HG03025 (cell line): ENCODE measurements at regions not wholly inside any gene's neighbourhood (a gene's known extent, or its start where the extent isn't known, plus 50 kb on each side); places are given as distances from the start of the nearest gene placed in this dataset.
"Not testable (repeated sequence)": the region's sequence is repeated elsewhere in the genome, so short reads cannot be mapped to it uniquely, and the experiment has no call there.

Experiments
- ATAC-seq: cut with Tn5 transposase; IDR thresholded peaks from one replicate; pipeline ENCODE4 v1.9.1; 2021; ENCODE audit warnings: mild to moderate bottlenecking, moderate library complexity; ENCODE audit not compliant: unreplicated experiment, low FRiP score

GRCh38 chr7:84746353-84746752 is 440.5 kb downstream of the SEMA3D start:
- ATAC-seq: no peak

DNA sequence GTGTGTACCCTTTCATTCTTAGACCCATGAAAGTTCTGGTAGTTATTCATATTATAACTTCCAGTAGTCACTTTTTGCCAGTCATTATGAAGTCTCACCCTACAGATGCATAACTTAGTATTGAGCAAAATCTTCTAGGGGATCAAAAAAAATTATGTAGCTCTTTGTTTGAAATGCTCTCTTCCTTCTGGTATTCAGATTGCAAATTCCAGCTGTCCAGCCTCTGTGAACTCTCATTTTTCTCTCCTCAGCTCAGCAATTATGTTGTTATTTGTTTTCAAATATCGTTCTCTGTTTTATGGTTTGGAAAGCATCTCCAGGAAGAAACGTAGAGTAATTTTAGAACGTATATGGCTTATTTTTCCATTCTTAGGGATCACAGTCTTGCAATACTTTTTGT is 442.5 kb downstream of the SEMA3D start:
- no peak for ATAC-seq

- ATAC-seq: no peak
These were observed 448.2 kb downstream of the SEMA3D start for GRCh38 chr7:84738583-84739150.

- ATAC-seq: no peak
These were observed 451.2 kb downstream of the SEMA3D start for GRCh38 chr7:84735677-84736076.

DNA sequence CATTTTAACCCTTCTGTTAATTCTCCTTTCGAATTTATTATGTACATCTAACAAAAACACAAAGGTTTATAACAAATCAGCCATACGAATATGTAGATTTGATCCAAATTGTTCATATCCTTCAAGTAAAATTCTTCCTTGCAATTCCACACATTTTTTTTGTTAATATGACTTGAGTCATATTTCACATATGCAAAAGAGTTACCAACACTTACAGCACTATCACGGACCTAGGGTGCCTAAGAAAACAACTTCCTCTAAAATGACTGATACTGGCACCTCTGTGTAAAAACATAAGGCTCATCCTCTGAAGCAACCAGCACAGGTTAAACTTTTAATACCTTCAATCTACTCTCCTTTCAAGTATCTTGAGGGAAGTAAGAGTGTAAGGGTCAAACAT is 451.8 kb downstream of the SEMA3D start:
- ATAC-seq: no peak

- not testable (repeated sequence) for ATAC-seq
These were observed 452.9 kb downstream of the SEMA3D start for GRCh38 chr7:84733976-84734375.

DNA sequence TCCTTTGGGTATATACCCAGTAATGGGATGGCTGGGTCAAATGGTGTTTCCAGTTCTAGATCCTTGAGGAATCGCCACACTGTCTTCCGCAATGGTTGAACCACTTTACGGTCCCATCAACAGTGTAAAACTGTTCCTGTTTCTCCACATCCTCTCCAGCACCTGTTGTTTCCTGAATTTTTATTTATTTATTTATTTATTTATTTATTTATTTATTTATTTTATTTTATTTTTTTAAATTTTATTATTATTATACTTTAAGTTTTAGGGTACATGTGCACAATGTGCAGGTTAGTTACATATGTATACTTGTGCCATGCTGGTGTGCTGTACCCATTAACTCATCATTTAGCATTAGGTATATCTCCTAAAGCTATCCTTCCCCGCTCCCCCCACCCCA is 456.0 kb downstream of the SEMA3D start:
- ATAC-seq: not testable (repeated sequence)

- no peak for ATAC-seq
These were observed 457.6 kb downstream of the SEMA3D start for GRCh38 chr7:84729284-84729683.

DNA sequence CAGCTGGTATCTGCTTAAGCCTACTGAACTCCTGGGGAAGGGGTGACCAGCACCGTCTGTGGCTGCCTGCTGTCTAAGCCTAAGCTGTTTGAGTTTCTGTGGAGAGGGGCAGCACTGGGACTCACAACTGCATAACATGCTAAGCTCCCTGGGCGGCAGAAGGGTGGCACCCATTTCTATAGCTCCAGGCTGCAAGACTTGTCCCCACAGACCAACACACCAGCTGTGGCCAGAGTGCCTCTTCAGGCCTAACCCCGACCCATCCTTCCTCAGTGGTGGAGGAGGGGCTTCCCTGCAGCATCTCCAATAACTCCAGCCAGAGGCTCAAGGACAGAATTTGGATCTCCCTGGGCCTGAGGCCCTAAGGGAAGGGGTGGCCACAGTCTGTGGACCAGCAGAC is 464.1 kb downstream of the SEMA3D start:
- no peak for ATAC-seq

DNA sequence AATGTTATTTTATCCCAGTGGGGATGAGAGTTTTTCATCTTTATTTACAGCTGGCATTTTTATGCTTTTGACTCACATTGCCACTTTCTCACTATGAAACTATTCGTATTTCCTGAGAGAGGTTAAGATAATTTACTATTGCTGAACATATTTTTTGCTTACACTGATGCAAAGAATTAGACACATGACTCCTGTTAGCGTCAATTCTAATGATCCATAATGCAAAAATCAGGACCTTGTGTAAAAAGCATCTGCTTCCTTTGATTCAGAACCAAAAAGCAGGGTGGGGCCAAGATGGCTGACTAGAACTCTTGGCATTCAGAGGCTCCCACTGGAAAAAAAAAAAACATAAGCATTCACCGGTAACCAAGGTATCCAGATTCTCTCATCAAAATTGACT is 464.8 kb downstream of the SEMA3D start:
- no peak for ATAC-seq

DNA sequence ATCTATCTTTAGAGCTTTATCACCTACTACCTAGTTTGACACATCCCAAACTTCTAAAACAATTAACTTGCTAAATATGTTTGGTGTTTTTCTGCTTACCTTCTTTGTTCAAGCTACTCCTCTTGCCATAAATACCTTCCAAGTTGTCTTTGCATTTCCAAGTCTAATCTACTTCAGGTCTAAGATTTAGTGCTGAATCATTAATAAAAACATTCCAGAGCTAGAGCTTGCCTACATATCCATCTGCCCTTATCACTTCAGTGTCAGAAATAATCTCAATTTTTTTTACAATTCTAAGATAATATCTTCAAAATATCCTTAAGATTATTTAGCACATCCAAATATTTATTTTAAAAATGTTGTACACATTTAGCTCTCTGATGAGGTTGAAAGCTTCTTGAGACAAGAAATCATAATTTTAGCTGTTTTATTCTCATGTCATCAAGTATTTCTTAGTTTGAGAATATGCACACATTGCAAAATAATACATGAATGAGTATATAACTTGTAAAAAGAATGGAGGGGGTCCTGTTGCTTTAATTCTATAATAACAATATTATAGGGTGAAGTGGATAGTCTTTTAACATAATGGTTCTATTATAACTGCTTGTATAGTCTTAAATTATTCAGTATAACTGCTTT is 466.3 kb downstream of the SEMA3D start:
- no peak for ATAC-seq

DNA sequence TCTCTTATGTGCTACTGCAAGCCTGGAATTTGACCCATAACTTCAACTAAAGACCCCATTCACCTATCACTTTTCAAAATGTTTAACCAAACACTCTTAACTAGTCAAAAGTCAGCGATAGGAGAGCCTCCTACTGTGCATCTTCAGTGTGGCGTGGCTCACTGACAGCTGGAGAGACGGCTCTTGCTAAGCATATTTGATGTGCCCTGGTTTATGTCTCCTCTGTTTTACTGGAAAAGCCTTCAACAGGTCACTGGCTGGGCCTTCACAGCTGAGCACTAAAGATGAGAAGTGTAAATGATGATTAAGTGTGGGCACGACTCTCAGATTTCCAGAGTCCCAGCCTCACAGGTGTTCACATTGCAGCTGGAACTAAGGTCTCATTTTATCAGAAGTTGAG is 472.1 kb downstream of the SEMA3D start:
- no peak for ATAC-seq

DNA sequence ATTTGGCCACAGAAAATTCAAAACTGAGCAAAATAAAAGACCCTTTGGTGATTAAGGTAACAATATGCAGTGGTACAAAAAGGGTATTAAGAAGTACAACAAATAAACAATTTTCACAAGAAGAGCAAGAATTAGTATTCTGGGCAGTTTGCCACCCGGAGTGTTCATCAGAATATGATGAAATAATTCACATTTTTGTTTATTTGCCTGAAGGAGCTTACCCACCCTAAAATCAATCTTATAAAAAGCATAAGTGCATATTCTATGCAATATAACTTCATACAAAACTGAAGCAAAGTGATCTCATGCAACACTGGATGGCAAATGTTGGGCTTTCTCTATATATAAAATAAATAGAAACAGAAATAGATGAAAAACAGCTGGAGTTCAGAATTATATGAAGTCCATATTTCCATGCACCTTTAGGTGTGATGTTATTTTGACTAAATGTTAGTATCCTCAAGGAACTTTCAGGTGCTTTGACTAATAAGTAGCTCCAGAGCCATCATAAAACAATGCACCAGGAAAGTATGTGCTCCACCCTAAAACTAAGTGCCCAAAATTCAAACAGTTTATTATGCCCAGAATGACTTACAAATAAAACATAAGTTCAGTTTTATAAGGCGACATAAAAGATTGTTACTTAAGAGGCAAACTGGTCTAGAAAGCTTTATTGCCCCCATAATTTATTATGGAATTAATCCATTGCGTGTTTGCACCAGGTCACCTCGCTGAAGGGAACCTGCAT is 474.3 kb downstream of the SEMA3D start:
- ATAC-seq: no peak

DNA sequence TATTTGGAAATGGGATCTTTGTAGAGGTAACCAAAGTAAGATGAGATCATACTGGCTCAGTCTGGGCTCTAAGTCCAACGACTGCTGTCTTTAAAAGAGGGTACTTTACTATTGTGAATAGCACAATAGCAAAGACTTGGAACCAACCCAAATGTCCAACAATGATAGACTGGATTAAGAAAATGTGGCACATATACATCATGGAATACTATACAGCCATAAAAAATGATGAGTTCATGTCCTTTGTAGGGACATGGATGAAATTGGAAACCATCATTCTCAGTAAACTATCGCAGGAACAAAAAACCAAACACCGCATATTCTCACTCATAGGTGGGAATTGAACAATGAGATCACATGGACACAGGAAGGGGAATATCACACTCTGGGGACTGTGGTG is 476.3 kb downstream of the SEMA3D start:
- not testable (repeated sequence) for ATAC-seq

DNA sequence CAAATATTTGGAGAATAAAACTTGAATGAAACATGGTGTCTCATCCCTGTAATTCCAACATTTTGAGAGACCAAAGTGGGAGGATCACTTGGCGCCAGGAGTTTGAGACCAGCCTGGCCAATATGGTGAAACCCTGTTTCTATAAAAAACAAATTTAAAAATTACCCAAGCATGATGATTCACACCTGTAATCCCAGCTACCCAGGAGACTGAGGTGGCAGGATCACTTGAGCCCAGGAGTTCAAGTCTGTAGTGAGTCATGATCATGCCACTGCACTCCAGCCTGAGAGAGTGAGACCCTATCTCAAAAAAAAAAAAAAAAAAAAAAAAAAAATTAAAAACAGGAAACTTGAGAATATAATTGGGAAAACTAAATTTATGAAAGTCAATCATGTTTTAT is 481.1 kb downstream of the SEMA3D start:
- ATAC-seq: no peak

DNA sequence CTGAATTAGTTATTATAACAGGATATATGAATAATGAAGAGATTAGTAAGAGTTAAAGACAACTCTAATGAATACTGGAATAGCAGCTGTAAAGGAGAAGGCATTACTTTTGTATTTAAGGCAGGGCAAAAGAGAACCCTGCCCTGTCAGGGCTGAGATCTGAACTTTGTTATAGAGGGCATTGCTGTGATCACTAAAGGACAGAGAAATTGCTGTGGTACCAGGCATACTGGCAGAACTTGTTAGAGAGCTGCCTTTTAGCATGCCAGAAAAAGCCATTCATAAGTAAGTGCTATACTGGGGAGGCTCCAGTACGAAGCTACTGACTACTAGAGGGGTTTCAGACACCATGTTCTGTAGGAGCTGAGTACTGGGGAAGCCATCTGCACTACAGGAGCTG is 481.8 kb downstream of the SEMA3D start:
- ATAC-seq: no peak

DNA sequence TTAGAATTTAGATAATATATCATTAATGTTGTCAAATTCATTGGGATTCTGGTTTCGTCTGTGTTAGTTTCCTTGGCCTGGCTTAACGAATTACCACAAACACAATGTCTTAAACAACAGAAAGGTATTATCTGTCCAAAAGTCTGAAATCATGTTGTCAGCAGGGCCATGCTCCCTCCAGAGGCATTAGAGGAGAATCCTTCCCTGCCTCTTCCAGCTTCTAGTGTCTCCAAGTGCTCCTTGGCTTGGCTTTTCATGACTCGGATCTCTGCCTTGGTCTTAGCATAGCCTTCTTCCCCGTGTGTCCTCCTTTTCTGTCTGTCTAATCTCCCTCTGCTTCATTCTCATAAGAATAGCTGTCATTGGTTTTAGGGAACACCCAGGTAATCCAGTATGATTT is 482.5 kb downstream of the SEMA3D start:
- no peak for ATAC-seq

DNA sequence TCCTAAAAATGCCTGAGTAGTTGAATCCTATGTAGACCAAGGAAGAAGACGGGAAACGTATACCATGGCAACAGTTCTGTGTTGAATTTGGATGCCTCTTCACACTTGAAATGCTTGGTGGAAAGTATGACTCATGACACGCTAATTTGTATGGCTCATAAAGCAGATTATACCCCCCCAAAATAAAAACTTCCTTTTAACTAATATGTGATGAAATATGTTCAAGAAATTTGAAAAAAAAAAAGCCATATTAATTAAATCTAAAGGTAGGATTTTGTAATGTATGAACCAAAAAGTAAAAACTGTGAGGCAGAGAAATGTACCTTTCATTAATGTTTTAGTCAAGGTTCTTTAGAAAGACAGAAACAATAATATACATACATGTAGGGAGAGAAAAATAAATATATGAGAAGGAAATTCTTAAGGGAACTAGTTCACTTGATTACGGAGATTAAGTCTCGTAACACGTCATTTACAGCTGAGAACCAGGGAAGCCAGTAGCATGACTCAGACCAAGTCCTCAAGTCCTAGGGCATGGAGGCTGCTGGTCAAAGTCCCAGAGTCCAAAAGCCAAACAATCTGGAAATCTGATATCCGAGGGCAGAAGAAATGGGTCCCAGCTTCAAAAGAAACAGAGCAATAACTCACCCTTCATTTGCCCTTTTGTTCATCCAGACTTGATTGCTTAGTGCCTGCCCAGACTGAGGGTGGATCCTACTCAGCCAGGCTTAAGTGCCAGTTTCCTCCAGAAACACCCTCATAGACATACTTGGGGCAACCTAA is 485.1 kb downstream of the SEMA3D start:
- ATAC-seq: no peak

DNA sequence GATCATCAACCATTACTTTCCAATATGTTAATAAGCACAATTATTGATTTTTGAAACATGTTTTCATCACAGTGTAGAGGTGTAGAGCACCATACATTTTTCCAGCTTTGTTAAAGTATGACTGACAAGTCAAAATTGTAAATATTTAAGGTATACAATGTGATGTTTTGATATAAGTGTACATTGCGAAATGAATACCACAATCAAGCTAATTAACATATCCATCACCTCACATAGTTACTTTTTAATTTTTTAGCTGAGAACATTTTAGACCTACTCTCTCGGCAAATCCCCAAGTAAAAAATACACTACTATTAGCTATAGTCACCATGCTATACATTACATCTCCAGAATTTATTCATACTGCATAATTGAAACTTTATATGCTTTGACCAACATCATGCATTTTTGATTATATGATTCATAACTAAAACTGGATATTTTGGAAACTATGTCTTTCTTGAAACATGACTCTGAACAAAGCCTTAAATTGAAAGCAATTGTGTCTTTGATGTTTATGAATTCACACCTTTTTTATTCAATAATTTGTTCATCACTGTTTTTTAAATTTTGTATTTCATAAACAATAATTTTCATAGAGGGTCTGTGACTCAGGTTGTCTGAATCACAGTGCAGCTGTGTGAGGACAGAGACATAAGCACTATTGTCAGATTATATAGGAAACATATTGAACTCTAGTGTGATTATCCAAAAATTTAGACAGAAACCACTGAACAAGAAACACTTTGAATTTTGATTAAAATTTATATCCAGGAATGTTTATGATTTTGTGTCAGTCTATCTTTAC is 486.1 kb downstream of the SEMA3D start:
- no peak for ATAC-seq

GRCh38 chr7:84697506-84697905 is 489.4 kb downstream of the SEMA3D start:
- ATAC-seq: no peak
